Stimulated activated CD4-positive, alpha-beta T cell treated with anti-CD3 and anti-CD28 coated beads, Interleukin-12 subunit alpha, Interleukin-12 subunit beta, amount 100 ng/mL, for 4 hours (primary cell): ENCODE measurements at regions not wholly inside any gene's neighbourhood (a gene's known extent, or its start where the extent isn't known, plus 50 kb on each side); places are given as distances from the start of the nearest gene placed in this dataset.
"Not testable (repeated sequence)": the region's sequence is repeated elsewhere in the genome, so short reads cannot be mapped to it uniquely, and the experiment has no call there.

Source experiments
- DNase-seq: peaks from one replicate; pipeline ENCODE4 v3.0.0-alpha.2; 2020

DNA sequence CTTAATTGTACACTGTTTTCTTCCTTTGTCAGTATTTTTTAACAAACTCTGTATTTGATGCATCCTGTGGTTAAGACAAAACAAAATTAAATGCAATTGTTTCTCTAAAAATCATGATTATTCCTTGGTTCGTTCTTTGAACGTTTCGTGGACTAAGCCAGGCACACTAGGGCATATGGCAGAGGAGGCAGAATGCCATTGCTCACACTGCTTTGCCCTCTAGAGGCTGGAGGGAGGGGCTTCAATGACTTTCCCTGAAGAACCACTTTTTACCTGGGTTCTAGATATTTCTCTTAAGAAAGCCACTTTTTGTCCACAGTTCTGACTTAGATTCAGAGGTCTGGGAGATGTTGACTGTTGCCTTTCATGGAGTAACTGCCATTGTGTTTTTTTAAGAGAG lies 236.2 kb upstream of the ADAMTSL1 start:
- no peak for DNase-seq

DNA sequence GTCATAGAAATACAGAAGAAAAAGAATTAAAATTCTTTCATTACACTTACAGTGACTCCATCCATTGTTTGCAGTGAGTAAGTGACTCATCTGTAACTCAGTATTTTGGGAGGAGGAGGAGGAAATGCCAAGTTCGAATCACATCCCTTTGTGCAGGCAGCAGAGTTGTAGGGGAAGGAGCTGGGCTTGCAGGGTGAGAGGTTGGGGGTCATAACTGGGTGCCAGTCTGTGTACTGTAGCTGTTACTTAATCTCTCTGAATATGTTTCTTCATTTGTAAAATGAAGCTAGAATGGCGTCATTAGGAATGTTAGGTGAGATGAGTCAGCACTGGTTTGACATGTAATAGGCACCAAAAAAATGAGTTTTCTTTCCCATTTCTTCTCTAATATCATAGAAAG lies 235.7 kb upstream of the ADAMTSL1 start:
- DNase-seq, result no peak

GRCh38 chr9:18238752-18239447 lies 235.1 kb upstream of the ADAMTSL1 start:
- no peak for DNase-seq

GRCh38 chr9:18240213-18240612 lies 233.7 kb upstream of the ADAMTSL1 start:
- DNase-seq, result no peak

DNA sequence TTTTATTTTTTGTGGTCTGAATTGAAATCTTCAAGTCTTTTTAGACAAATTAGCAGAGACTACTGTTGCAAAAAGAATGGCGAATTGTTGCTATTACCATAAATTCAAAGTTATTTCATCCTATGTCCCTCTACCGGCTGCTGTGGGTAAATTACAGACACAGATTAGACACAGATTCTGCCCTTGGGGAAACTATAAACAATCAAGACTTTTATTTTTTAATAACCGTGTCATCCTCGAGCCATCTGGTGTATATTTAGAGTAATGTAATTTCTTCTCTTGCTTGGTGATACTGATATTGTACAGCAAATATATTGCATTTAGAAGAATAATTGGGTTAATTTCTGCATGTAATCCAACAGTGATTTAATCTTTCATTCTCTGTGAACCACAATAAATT lies 228.0 kb upstream of the ADAMTSL1 start:
- DNase-seq, result no peak

GRCh38 chr9:18250053-18250452 lies 223.9 kb upstream of the ADAMTSL1 start:
- no peak for DNase-seq

- DNase-seq, result no peak
Observed at GRCh38 chr9:18253950-18254349, 220.0 kb upstream of the ADAMTSL1 start.

- peak; percentile 59 for DNase-seq
Observed at GRCh38 chr9:18255158-18255629, 218.8 kb upstream of the ADAMTSL1 start.

DNA sequence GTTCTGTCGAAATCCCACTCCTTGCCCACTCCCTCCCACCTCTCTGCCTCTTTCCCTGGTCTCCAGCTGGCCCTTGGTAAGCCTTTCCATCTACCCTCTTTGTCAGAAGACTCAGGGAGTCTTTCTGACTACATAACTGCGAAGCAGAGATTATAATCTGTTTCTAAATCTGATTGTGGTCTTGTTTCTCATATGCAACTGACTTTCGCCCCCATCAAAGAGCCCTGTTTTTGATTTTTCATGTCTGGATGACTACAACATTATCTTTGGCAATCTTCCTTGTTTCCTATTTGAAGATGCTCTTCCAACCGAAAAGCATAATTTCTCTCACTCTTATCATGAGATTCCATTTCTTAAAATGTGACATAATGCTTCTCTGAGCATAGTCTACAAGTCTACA lies 218.2 kb upstream of the ADAMTSL1 start:
- DNase-seq, result no peak

- no peak for DNase-seq
Observed at GRCh38 chr9:18256568-18256967, 217.4 kb upstream of the ADAMTSL1 start.

DNA sequence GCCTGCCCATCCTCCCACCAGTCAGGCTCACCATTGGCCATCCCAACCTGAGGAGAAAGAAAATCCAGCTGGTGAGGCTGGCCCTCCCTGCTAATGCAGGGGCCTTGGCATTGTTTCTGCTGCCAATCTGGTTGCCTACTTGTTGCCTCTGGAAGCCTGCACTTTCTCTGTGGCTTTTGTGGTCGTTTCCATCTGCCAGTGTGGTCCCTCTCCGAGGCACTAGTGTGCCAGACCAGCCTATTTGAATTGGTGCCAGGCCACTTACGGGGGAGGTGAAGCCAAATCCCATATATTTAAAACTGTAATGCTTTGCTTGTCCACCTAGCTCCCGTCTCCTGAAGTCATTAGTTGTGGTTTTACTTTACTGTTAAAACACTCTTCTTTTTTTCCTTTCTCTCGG lies 213.4 kb upstream of the ADAMTSL1 start:
- DNase-seq, result no peak

GRCh38 chr9:18261181-18261580 lies 212.8 kb upstream of the ADAMTSL1 start:
- no peak for DNase-seq

DNA sequence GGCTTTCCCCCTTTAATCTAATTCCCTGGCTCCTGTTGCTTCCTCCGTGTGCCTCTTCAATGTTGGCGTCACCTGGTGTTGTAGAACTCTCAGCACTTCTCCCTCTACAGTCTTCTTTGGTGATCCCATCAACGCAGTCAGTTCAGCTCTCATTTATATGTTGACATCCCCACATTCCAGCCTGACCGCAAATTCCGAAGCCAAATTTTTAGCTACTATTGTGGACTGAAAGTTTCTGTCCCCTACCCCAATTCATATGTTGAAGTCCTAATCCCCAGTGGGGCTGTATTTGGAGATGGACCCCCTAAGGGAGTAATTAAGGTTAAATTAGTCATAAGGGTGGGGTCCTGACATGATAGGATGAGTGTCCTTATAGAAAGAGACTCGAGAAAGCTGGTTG lies 210.6 kb upstream of the ADAMTSL1 start:
- no peak for DNase-seq

DNA sequence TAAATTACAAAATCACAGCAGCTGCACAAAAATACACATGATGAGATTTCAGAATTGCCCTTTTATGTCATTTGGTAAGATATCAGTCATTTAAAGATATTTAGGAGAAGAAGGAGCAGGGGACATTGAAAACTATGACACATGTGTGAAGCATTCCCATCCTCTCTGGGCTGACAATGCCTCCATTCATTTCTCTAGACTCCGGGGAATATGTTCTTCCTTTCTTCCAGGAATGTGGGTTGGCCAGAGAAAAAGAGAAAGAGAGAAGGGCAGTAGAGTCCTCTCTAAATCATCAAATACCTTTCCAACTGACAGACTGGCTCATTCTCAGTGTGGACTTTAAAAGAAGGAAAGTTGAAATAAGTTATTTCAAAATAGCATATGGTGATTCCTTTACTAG lies 205.6 kb upstream of the ADAMTSL1 start:
- no peak for DNase-seq

DNA sequence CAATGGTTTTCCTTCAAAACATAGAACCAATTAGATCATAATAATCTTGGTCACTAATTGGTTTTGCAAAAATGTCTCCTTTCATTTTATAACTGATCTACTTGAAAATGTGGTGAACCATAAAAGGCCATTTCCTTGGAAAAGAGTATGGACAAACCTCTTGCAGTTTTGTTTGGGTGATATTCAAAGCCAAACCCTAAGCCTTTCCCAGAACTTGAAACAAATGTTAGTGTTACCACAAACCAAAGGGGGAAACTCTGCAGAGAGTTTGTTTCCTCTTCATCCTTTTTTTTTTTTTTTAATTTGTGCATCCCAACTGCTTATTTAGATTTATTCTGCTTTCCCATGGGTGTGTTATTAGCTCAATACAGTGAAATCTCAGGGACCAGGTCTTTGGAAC lies 204.4 kb upstream of the ADAMTSL1 start:
- DNase-seq, result no peak

GRCh38 chr9:18274693-18275092 lies 199.3 kb upstream of the ADAMTSL1 start:
- no peak for DNase-seq

DNA sequence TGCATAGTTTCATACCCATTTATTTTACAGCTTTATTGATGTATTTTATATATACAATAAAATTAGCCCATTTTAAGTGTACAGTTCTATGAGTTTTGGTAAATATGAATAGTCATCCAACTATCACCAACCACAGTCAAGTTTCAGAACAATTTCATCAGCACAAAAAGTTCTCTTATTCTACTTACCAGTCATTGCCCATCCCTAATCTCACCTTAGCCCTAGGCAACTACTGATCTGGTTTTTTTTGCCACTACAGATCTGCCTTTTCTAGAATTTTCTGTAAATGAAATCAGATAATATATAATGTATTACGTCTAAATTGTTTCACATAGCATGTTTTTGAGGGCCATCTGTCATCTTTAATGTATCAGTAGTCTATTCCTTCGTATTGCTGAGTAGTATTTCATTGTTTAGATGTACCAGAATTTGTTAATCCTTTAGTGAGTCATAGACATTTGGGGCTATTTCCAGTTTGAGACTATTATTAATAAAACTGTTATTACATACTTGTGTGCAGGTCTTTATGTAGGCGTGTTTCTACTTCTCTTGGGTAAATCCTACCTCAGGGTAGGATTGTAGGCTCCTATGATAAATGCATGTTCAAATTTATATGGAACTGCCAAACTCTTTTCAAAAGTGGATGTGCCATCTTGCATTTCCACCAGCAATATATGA lies 198.5 kb upstream of the ADAMTSL1 start:
- no peak for DNase-seq

- DNase-seq, result no peak
Observed at GRCh38 chr9:18281291-18281690, 192.7 kb upstream of the ADAMTSL1 start.

- DNase-seq, result no peak
Observed at GRCh38 chr9:18294229-18294628, 179.7 kb upstream of the ADAMTSL1 start.

DNA sequence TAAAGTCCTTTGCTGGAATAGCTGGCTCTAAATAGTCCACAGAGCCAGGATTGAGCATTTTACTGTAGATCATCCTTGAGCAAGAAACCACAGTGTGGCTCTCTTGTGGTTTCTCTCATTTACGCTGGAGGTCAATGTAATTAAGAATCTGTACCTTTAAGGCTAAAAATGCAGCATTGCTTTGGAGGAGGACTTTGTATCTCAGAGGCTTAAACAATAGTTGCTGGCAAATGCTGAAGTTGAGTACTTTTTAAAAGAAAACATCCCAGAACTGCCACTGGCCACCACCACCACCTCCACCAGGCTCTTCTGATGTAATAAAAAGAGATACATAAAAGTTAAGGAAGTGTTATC lies 177.3 kb upstream of the ADAMTSL1 start:
- no peak for DNase-seq

DNA sequence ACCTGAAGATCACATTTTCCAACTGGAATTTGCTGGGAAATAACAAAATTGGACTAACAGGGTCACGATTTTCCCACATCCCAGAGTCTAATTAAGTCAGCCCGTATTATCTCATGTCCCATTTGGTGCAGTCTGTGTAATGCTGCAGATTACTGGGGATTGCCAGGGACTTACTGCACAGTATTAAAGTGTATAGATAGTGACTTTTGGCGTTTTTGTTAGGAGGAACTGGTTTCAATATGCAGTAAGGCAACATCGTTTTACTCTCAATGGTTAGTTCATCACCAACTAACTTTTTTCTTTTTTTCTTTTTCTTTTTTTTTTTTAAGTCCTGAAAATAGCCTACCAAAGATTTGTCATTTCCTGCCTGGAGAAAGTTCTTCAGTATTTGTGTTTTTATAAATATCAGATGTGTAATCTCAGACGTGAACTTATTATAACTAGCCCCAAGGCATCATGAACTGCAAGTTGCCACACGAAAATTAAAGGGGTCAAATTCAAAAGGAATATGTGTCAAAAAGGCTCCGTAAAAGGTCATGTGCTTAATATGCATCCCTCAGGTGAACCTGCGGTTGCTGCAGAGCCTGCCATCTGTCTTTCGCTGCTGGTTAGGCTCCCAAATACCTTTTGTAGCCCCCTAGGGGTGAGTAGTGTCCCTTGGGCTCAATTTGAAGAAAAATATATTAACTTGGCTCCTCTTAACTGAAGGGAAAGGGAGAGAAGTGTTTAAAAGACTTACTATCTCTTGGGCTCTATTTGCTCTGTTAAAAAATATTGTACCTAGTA lies 176.7 kb upstream of the ADAMTSL1 start:
- DNase-seq, result no peak

DNA sequence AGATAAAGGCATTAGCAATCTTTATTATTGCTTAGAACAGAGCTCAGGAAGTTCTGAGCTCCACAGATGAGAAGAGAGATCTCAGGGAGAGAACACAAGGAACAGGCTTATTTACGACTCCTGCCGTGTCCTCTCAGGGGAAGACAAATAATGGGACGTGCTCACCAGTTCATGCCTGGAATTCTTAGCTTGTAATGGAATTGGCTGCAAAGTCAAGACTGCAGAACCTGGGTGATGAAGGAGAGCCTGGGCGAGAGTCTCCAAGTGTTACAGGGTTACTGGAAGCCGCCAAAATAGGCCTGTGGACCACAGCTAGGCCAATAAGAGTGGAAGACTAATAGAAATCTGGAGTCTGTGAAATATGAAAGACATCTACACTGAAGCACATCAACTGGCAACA lies 174.5 kb upstream of the ADAMTSL1 start:
- DNase-seq, result no peak

DNA sequence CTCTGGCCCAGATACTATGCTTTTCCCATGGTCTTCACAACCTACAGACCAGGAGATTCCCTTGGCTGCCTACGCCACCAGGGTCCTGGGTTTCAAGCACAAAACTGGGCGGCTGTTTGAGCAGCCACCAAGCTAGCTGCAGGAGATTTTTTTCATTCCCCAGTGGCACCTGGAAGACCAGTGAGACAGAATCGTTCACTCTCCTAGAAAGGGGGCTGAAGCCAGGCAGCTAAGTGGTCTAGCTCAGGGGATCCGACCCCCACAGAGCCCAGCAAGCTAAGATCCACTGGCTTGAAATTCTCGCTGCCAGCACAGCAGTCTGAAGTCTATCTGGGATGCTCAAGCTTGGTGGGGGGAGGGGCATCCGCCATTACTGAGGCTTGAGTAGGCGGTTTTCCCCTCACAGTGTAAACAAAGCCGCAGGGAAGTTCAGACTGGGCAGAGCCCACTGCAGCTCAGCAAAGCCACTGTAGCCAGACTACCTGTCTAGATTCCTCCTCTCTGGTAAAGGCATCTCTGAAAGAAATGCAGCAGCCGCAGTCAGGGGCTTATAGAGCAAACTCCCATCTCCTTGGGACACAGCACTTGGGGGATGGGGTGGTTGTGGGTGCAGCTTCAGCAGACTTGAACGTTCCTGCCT lies 168.7 kb upstream of the ADAMTSL1 start:
- not testable (repeated sequence) for DNase-seq

- DNase-seq, result no peak
Observed at GRCh38 chr9:18314316-18314715, 159.6 kb upstream of the ADAMTSL1 start.
